ENCODE measurements at regions not wholly inside any gene's neighbourhood (a gene's known extent, or its start where the extent isn't known, plus 50 kb on each side); places are given as distances from the start of the nearest gene placed in this dataset.

DNA sequence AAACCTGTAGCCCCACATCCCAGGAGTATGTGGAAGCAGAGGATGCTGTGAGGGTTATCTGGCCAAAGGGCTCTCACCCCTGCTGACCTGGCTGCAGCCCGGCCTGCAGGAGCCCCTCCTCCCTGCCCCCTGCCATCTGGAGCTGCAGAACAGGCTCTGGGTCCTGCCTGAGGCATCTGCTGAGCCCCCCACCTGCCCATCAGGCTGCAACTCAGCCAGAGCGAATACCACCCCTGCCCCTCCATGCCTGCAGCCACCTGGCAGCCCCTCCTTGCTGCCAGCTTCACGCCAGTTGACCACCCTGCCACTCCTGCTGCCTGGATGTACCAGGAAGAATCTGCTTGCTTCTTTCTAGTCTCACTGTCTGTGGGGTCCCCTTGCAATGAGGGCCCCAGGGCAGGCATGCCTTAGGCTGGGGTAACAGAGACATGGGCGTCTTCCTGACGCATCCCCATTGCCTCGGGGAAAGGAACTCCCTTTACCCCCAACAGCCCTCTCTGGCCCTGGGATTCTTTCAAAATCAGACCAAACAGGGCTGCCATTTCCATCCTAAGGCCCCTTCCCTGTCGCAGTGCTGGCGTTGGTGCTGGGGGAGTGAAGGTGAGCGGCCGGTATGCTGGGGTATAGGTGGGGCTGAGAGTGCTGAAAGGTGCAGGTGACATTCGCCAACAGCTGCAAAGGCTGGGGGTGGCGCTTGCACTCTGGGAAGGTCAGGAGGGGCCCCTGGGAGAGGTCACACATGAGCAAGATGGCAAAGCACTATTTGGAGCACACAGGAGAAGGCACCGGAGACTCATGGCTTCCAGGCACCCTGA is 1334.6 kb downstream of the TBC1D22A start:
- DNase-seq = no peak

GRCh38 chr22:48096411-48096810 is 1334.0 kb downstream of the TBC1D22A start:
- DNase-seq = no peak

DNA sequence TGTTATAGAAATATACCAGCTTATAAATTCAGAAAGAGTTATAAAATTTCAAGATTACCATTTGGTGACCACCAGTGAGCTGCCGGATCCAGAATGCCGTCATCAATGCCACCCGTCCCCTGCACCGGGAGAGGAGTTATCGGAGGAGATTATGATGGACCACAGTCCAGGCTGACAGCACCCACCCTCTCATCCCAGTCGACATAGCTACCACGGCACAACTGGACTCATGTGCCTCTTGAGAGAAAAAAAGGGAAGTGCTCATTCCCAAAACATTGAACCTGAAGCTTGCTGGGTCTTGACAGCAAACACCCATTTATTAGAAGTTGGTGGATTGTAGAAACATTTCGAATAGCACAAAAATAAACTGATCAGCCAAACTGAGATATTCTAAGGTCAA is 1331.5 kb downstream of the TBC1D22A start:
- no peak for DNase-seq

DNA sequence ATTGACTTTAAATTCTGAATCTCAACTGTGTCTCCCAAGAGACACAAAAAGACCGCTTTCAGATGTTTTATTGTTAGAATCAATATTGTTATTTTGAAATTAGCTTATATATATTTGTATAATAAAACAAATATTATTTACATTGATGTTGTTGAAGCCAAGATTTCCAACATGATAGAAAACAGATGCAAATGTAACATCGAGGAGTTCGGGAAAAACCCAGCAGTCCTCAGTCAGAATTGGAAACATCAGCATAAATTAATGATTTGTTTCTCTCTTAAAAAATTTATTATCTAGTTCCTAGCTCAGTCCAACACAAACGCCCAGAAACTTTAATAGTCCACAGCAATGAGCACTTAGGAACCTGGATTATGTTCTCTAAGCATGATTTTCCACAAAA is 1330.4 kb downstream of the TBC1D22A start:
- no peak for DNase-seq

DNA sequence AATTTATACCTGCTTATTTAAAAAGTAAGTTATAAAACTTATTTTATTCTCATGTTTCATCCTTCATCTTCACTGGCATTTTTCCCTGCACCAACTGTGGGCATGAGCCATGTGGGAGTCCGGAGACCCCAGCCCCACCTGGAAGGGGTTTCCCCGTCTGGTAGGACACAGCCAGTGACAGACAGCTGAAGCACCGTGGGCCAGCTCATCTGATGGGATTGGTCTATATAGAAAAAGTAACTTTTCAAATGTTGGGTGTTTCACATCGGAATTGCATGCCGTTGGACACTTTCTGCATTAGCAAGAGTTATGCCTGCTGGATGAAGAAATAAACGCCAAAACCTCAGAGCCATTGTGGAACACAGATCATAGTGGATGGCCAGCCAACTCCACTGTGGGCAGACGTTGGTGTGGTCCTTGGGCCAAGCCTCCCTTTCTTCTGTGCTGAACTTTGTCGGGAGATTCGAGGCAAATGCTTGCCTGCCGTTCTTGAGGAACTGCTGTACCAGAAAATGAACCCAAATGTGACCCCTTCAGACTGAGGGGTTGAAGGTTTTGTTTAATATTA is 1329.3 kb downstream of the TBC1D22A start:
- DNase-seq = no peak

GRCh38 chr22:48091060-48091650 is 1328.7 kb downstream of the TBC1D22A start:
- DNase-seq = no peak

DNA sequence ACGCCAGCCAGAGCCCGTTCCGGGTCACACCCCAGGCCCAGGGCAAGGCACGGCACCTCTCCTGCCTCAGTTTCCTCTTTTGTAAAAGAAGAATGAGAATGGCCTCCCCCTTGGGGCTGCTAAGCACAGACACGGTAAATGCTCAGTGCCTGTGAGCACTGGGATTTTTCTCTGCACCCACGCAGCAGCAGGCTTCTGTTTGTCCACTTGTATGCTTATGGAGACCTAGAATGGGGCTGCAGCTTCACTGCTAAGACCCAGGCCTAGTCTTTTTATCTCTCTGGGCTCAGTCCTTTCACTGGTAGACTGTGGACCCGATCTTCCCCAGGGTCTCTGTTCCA is 1327.9 kb downstream of the TBC1D22A start:
- no peak for DNase-seq

DNA sequence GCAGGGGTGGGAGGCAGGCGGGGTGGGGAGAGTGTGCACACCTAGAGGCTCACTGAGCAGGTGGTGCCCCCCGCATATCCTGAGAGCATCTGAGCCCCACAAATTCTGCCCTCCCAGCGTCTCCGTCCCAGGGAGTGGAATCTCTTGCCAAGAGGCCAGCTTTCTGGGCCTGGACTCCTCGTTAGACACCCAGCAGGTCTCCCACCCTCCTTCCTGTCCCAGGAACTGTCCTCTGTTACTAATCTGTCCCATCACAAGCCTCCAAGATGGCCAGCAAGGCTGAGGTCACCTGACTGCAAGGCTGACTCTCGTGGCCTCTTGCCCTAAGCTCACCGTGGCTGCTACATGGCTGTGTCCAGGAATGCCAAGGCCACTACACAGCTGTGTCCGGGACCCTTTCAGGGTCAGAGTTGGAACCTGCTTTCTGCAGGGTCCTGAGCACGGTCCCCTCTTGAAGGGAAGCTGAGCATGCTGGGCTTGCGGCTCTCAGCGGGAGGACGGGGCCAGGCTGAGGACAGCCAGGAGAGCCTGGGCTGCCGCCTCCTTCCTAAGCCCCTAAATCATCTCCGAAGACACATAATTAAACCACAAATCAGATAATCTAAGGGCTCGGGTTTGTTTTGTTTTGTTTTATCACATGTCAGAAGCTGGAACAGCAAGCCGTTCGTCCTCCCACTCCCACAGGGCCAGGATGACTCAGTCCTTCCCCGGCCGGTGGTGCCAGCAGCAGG is 1327.3 kb downstream of the TBC1D22A start:
- DNase-seq = no peak

- no peak for DNase-seq
Measured at GRCh38 chr22:48088926-48089536, 1326.6 kb downstream of the TBC1D22A start.

- no peak for DNase-seq
Measured at GRCh38 chr22:48088251-48088650, 1325.8 kb downstream of the TBC1D22A start.

DNA sequence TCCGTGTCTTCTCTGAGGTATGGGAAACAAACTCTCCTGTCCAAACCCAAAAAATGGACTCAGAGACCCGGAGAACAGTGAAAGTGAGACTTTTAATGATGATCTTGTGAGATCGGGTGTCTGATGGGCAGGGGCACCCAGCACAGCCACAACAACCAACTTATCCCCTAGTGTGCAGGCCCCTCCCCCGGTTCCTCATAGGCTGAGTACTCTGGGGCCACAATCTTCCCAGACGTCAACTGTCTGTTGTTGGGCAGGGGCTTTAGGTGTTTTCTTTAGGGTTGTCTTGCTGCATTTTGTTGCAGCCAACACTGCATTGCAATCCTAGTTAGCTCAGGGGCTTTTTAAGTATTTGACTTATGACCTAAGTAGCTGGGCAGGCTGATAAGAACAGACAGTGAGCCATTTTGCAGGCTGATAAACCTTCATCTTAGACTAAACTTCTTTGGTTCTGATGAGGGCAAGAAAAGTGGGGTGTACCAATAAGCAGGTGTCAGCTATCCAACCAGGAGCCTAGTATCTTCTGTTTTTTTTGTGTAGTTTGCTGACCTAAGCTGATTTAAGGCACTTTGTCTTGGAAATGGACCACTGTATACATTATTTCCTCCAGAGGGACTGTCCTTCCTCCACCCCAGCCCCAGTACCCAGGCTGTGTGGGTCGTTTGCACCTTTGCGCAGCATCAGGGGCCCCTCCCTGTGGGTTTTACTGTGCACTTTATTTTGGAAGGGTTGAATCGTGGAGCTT is 1323.6 kb downstream of the TBC1D22A start:
- no peak for DNase-seq

- no peak for DNase-seq
Measured at GRCh38 chr22:48084729-48085050, 1322.2 kb downstream of the TBC1D22A start.

DNA sequence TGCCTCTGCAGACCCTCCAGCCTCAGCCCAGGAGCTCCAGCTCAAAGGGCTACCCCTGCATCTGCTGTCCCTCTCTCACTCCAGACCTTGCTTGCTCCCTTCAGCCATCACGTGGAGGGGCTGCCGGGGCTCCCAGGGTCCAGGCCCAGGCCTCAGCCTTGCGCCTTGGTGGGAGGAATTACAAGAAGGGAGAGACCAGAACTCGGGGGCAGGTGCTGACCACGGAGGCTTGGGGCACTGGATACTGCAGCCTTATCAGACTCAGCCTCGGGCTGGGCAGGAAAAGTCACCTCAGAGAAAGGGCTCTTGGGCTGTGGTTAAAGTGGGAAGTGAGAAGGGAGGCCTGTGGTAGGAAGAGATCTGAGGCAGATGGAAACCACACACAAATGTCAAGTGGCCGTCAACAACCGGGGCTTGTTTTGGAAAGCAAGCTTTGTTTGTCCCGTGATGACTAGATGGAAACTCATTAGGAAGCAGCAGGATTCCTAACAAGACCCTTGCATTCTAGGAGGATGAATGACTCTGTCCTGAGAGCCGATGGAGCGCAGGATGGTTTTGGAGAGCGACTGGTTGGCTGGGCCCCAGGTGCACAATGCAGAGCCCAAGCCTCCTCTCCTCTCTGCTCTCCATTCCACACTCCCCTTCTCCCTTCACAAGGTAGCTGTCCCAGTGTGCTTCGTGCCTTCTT is 1321.7 kb downstream of the TBC1D22A start:
- DNase-seq = no peak

GRCh38 chr22:48083502-48083901 is 1321.1 kb downstream of the TBC1D22A start:
- no peak for DNase-seq

GRCh38 chr22:48082284-48082683 is 1319.8 kb downstream of the TBC1D22A start:
- no peak for DNase-seq

DNA sequence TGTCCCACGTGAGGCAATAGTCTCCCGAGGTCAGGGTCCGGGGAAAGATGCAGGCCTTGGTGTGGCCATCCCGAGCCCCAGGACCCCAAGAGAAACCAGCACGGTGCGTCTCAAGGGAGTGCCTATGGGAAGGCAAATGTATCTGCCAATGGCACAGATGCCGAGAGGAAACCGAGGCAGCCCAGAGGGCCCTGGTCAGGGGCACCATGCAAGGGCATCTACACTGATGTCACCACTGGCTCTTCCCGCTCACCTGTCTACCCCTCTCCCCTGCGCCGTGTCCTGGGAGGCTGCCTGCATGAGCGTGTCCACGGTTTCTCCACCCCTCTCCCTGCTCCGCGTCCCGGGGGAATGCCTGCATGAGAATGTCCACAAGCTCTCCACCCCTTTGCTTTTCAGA is 1318.8 kb downstream of the TBC1D22A start:
- no peak for DNase-seq

- no peak for DNase-seq
Measured at GRCh38 chr22:48080316-48081165, 1318.1 kb downstream of the TBC1D22A start.

DNA sequence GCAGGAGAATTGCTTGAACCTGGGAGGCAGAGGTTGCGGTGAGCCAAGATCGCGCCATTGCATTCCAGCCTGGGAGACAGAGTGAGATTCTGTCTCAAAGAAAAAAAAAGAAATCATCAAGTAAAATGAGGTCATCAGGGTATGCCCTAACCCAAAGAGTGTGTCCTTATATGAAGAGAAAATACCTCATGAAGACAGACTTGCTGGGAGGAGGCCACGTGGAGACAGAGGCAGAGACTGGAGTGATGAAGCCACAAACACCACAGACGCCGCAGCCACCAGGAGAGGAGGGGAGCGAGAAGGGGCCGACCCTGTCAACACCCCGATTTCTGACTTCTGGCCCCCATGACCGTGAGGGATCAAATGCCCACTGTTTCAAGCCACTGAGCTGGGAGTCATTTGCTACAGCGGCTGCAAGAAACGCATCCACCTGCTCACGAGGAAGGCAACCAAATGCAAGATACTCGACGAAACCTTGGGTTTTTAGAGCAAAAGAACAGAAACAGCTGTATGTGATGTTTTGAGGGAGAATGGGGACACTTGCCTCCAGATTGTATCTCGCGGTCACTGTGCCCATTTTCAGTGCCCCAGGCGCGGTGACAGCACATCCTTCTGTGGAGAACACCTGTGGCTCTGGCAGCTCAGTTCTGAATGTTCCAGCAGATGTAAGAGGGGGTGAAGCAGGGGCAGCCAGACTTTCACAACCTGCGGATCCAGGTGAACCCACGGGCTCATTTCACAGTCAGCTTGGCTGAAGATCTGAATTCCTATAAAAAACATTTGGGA is 1317.2 kb downstream of the TBC1D22A start:
- DNase-seq = no peak

DNA sequence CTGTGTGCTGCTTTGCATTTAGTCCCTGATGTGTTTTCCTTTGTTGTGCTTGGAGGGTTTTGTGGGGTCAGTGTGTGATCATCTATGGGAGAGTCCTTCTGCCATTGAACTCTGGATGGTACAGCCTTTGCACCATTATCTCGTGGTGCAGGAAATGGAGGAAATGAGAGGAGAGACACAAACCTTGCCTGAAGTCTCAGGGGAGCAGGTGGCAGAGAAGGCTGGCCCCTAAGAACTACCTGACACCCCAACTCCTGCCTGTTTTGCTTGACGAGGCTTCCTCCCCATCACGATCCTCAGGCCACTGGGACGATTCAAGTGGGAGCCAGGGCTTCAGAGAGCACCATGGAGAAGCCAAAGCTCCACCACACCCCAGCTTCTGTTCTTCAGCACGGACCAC is 1316.4 kb downstream of the TBC1D22A start:
- DNase-seq = no peak

DNA sequence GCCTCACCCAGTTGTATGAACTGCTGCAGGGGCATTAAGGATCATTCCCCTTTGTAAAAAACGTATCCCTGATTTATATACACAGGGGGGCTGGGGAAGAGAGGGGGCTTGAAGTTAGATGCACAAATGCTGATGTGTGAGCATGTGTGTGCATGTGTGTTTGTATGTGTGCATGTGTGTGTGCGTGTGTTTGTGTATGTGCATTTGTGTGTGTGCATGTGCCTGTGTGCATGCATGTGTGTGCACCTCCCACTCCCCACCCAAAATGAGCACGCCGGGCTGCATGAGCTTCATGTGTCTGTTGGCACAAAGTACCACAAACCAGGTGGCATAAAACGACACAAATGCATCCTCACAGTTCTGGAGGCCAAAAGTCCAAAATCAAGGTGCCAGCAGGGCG is 1315.2 kb downstream of the TBC1D22A start:
- no peak for DNase-seq
